Activated CD4-positive, alpha-beta T cell treated with anti-CD3 and anti-CD28 coated beads for 36 hours (primary cell): ENCODE measurements at regions not wholly inside any gene's neighbourhood (a gene's known extent, or its start where the extent isn't known, plus 50 kb on each side); places are given as distances from the start of the nearest gene placed in this dataset.

ENCODE experiments used
- ATAC-seq: fragments of 200-7000 bp; cut with Tn5 transposase; one replicate; pipeline ENCODE4 v1.10.0; 2021; ENCODE audit warnings: mild to moderate bottlenecking, moderate library complexity
- CTCF ChIA-PET: fragments of 350-600 bp; sonication (Branson Sonifier 250); formaldehyde crosslinking; loops from one replicate; lab custom pipeline; 2021; ENCODE audit warnings: antibody characterized with exemption; lab: Charles Lee
- POLR2A ChIA-PET: fragments of 350-600 bp; sonication (Branson Sonifier 250); formaldehyde crosslinking; loops from one replicate; lab custom pipeline; 2021; ENCODE audit warnings: antibody characterized with exemption, inconsistent platforms; lab: Charles Lee
- DNase-seq: peaks from one replicate; pipeline ENCODE4 v3.0.0-alpha.2; 2020
- H3K27ac Mint-ChIP-seq: one replicate; pipeline ENCODE4 v1.8.0; 2021; ENCODE audit warnings: mixed read lengths
- H3K27me3 Mint-ChIP-seq: one replicate; pipeline ENCODE4 v1.8.0; 2021; ENCODE audit warnings: mixed read lengths
- H3K36me3 Mint-ChIP-seq: one replicate; pipeline ENCODE4 v1.8.0; 2021; ENCODE audit warnings: low read depth, mixed read lengths
- H3K4me1 Mint-ChIP-seq: one replicate; pipeline ENCODE4 v1.8.0; 2021; ENCODE audit warnings: mixed read lengths
- H3K4me3 Mint-ChIP-seq: one replicate; pipeline ENCODE4 v1.8.0; 2021; ENCODE audit warnings: mild to moderate bottlenecking, moderate library complexity, mixed read lengths
- H3K9me3 Mint-ChIP-seq: one replicate; pipeline ENCODE4 v1.8.0; 2021; ENCODE audit warnings: low read depth, mixed read lengths
- intact Hi-C, 2 experiments: fragments of 100-400 bp; cut with DNase I in 1 of 2; cut with micrococcal nuclease in 1 of 2; formaldehyde crosslinking; loops; one replicate each; pipeline versions ENCODE4 v1.14.2 to v1.15.1; 2022 to 2024; cut with DNase I, micrococcal nuclease

DNA sequence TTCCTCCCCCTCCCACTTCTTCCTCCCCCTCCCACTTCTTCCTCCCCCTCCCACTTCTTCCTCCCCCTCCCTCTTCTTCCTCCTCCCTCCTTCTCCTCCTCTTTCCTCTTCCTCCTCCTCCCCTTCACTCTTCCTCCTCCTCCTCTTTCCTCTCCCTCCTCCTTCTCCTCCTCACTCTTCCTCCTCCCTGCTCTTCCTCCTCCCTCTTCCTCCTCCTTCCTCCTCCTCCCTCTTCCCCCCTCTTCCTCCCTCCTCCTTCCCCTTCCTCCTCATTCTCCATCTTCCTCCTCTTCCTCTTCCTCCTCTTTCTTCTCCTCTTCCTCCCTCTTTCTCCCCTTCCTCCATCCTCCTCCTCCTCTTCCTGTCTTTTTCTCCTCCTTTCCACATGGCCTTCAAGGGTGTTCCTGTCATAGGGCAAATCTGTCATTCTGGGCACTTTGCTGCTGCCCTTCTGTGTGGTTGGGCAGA lies 111.4 kb downstream of the PHETA1 start:
- POLR2A ChIA-PET: no interaction called here
- CTCF ChIA-PET: interaction anchor here (0.9 kb wide), 1 partner anchor 47 kb away, joined by 3 read pairs; no protein-coding TSS in a partner anchor
- intact Hi-C loops: no loop called here
- Mint-ChIP-seq H3K36me3 (no peaks in the 10 kb centered on the region), H3K27me3 (peaks cover 4% of the 10 kb centered on the region), H3K9me3 (no peaks in the 10 kb centered on the region), H3K4me1 (no peaks in the 10 kb centered on the region), H3K27ac (no peak overlapping the region), H3K4me3 (no peak overlapping the region)
- ATAC-seq (no peak), DNase-seq (no peak)

GRCh38 chr12:111256629-111257434 lies 112.1 kb downstream of the PHETA1 start:
- ChIA-PET CTCF (interaction anchor here (0.5 to 1.3 kb wide), 2 partner anchors 15 to 43 kb away, joined by 4 read pairs; no protein-coding TSS in a partner anchor), POLR2A (no interaction called here)
- intact Hi-C loops: no loop called here
- Mint-ChIP-seq H3K27ac (no peak overlapping the region), H3K36me3 (no peaks in the 10 kb centered on the region), H3K4me3 (no peak overlapping the region), H3K9me3 (no peaks in the 10 kb centered on the region), H3K4me1 (no peaks in the 10 kb centered on the region), H3K27me3 (peaks cover 2% of the 10 kb centered on the region)
- DNase-seq: no peak
- ATAC-seq: no peak

DNA sequence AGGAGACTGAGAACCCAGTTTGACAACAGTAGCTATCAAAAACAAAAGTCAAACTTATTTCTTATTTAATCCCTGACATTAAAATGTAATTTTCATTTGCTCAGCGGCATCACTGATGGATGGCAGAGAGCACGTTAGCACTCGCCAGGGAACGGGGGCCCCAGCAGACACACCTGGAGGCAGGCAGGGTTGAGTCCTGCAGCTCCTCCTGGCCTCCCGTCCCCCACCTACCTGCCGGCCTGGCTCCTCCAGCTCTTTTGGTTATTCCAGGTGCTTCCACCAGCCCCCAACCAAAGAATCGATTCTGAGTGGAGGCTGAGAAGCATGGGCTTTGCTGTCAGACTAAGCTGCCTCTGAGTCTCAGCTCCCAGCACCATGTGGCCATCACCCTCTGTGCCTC lies 113.6 kb downstream of the PHETA1 start:
- Mint-ChIP-seq H3K4me1 (no peaks in the 10 kb centered on the region), H3K9me3 (no peaks in the 10 kb centered on the region), H3K27me3 (peaks cover 2% of the 10 kb centered on the region), H3K4me3 (no peak overlapping the region), H3K36me3 (no peaks in the 10 kb centered on the region), H3K27ac (no peak overlapping the region)
- intact Hi-C loops: no loop called here
- DNase-seq (no peak), ATAC-seq (no peak)
- ChIA-PET CTCF (interaction anchor here (1.1 kb wide), 1 partner anchor 13 kb away, joined by 3 read pairs; no protein-coding TSS in a partner anchor), POLR2A (no interaction called here)

DNA sequence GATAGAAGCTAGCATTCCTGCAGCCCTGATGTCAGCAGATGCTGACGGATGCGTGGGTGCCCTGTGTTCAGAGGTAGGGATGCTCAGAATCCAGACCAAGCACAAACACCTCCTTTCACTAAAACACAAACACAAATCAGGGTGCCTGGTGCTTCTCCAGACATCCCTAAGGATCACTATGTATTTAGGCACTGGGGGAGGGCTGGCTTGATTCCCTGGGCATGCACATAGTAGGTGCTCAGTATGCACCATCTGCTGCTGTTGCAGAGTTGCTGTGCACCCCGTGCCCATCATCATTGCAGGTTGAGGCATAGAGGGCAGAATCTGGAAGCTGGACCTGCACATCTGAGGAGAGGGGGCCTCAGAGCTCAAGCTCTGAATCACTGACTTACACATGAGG lies 114.8 kb downstream of the PHETA1 start:
- H3K27ac Mint-ChIP-seq: no peak overlapping the region
- ChIA-PET CTCF (interaction anchor here (1.1 kb wide), 1 partner anchor 14 kb away, joined by 3 read pairs; no protein-coding TSS in a partner anchor), POLR2A (no interaction called here)
- H3K27me3 Mint-ChIP-seq: peaks cover 2% of the 10 kb centered on the region
- H3K4me1 Mint-ChIP-seq: no peaks in the 10 kb centered on the region
- no peaks in the 10 kb centered on the region for H3K36me3 Mint-ChIP-seq
- no peak overlapping the region for H3K4me3 Mint-ChIP-seq
- H3K9me3 Mint-ChIP-seq: no peaks in the 10 kb centered on the region
- DNase-seq (no peak), ATAC-seq (no peak)
- intact Hi-C loops: no loop called here

GRCh38 chr12:111253213-111253612 lies 115.7 kb downstream of the PHETA1 start:
- CTCF ChIA-PET: no interaction called here
- POLR2A ChIA-PET: no interaction called here
- ATAC-seq: no peak

GRCh38 chr12:111251787-111252186 lies 117.1 kb downstream of the PHETA1 start:
- ChIA-PET POLR2A (no interaction called here), CTCF (no interaction called here)
- no peaks in the 10 kb centered on the region for H3K4me1 Mint-ChIP-seq
- no peaks in the 10 kb centered on the region for H3K36me3 Mint-ChIP-seq
- no peak overlapping the region for H3K27ac Mint-ChIP-seq
- DNase-seq: no peak
- intact Hi-C loops: no loop called here
- ATAC-seq: no peak
- no peaks in the 10 kb centered on the region for H3K9me3 Mint-ChIP-seq
- no peak overlapping the region for H3K4me3 Mint-ChIP-seq
- peaks cover 2% of the 10 kb centered on the region for H3K27me3 Mint-ChIP-seq

More at GRCh38 chr12:111253213-111253612, 115.7 kb downstream of the PHETA1 start:
- Mint-ChIP-seq H3K27me3 (peaks cover 2% of the 10 kb centered on the region), H3K27ac (no peak overlapping the region), H3K4me3 (no peak overlapping the region), H3K4me1 (no peaks in the 10 kb centered on the region), H3K36me3 (no peaks in the 10 kb centered on the region), H3K9me3 (no peaks in the 10 kb centered on the region)
- no peak for DNase-seq
- intact Hi-C loops: no loop called here

- Mint-ChIP-seq H3K9me3 (no peaks in the 10 kb centered on the region), H3K4me3 (no peak overlapping the region), H3K36me3 (no peaks in the 10 kb centered on the region), H3K27ac (no peak overlapping the region), H3K27me3 (peaks cover 2% of the 10 kb centered on the region), H3K4me1 (no peaks in the 10 kb centered on the region)
- intact Hi-C loops: no loop called here
- ChIA-PET POLR2A (no interaction called here), CTCF (no interaction called here)
- ATAC-seq (no peak), DNase-seq (no peak)
Measured at GRCh38 chr12:111251058-111251730, 117.7 kb downstream of the PHETA1 start.

- ChIA-PET POLR2A (no interaction called here), CTCF (interaction anchor here (0.7 kb wide), 1 partner anchor 744 kb away, joined by 4 read pairs; no protein-coding TSS in a partner anchor)
- intact Hi-C loops: no loop called here
- H3K9me3 Mint-ChIP-seq: no peaks in the 10 kb centered on the region
- no peak overlapping the region for H3K4me3 Mint-ChIP-seq
- no peak overlapping the region for H3K27ac Mint-ChIP-seq
- ATAC-seq (no peak), DNase-seq (no peak)
- no peaks in the 10 kb centered on the region for H3K4me1 Mint-ChIP-seq
- peaks cover under 1% of the 10 kb centered on the region for H3K27me3 Mint-ChIP-seq
- no peaks in the 10 kb centered on the region for H3K36me3 Mint-ChIP-seq
Measured at GRCh38 chr12:111250251-111250881, 118.5 kb downstream of the PHETA1 start.

GRCh38 chr12:111249757-111250156 lies 119.1 kb downstream of the PHETA1 start:
- peaks cover 1% of the 10 kb centered on the region for H3K9me3 Mint-ChIP-seq
- intact Hi-C loops: no loop called here
- ATAC-seq (no peak), DNase-seq (no peak)
- no peak overlapping the region for H3K4me3 Mint-ChIP-seq
- no peaks in the 10 kb centered on the region for H3K36me3 Mint-ChIP-seq
- ChIA-PET POLR2A (no interaction called here), CTCF (interaction anchor here (0.7 kb wide), 1 partner anchor 744 kb away, joined by 4 read pairs; no protein-coding TSS in a partner anchor)
- no peak overlapping the region for H3K27ac Mint-ChIP-seq
- no peaks in the 10 kb centered on the region for H3K4me1 Mint-ChIP-seq
- no peaks in the 10 kb centered on the region for H3K27me3 Mint-ChIP-seq

- no peaks in the 10 kb centered on the region for H3K36me3 Mint-ChIP-seq
- DNase-seq (no peak), ATAC-seq (no peak)
- no peak overlapping the region for H3K27ac Mint-ChIP-seq
- H3K4me1 Mint-ChIP-seq: no peaks in the 10 kb centered on the region
- POLR2A ChIA-PET: no interaction called here
- intact Hi-C loops: no loop called here
- CTCF ChIA-PET: no interaction called here
- no peaks in the 10 kb centered on the region for H3K27me3 Mint-ChIP-seq
- H3K9me3 Mint-ChIP-seq: peaks cover 6% of the 10 kb centered on the region
- no peak overlapping the region for H3K4me3 Mint-ChIP-seq
Measured at GRCh38 chr12:111249018-111249370, 119.9 kb downstream of the PHETA1 start.

GRCh38 chr12:111248236-111249017 lies 120.5 kb downstream of the PHETA1 start:
- H3K9me3 Mint-ChIP-seq: peaks cover 6% of the 10 kb centered on the region
- ATAC-seq (no peak), DNase-seq (no peak)

More at GRCh38 chr12:111248236-111249017, 120.5 kb downstream of the PHETA1 start:
- no peaks in the 10 kb centered on the region for H3K36me3 Mint-ChIP-seq
- H3K27ac Mint-ChIP-seq: no peak overlapping the region
- ChIA-PET CTCF (no interaction called here), POLR2A (no interaction called here)
- H3K27me3 Mint-ChIP-seq: no peaks in the 10 kb centered on the region
- no peaks in the 10 kb centered on the region for H3K4me1 Mint-ChIP-seq
- no peak overlapping the region for H3K4me3 Mint-ChIP-seq
- intact Hi-C loops: no loop called here
